ENCODE measurements at regions not wholly inside any gene's neighbourhood (a gene's known extent, or its start where the extent isn't known, plus 50 kb on each side); places are given as distances from the start of the nearest gene placed in this dataset.

DNA sequence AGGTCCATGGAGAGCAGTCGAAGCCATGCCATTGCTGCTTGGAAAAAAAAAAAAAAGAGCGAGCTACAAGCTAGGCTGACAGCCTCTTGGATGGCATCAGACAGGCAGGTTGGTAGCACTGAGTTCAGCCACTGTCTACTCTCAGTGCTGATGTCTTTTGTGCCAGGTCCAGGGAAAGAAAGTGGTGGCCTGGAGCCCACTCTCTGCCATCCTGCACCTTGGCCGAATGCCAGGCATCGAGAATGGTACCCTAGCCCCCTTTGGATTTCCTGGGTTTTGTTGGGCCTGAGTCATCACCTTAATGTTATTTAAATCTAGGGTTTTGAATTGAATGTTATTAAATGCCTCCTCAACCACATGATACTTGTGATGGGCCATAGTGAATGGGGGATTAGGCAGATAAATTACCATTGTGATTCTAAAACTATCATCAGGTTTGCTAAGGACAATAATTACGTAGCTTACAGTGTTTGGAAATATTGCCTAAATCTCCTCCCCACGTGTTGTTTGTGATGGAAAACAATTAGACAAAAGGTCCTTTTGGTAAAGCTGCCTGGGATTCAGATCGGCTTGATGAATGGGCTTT lies 195.7 kb upstream of the GPR26 start:
- H3K4me2 ChIP-seq = no peak overlapping the region
- ATAC-seq = no peak

DNA sequence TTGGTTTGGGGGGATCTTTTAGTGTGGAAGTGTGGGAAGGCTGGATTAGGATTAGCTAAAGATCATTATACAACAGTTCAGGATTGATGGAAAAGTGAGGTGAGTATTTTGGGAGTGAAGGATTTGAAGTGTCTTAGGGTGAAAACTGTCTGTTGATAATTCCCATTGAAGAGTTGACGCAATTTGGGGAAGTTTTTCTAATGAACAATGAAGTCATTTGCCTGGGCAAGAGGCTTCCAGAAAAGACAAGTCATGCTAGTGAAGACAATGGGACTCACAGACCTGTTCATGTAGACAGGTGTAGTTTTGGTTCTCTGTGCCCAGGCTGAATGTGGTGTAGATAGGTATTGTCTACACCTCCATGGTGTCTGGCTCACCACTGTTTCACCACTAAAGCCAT lies 194.3 kb upstream of the GPR26 start:
- WGBS (ENCODE audit: missing lambda C conversion rate) = 44% methylated on average over 1 of the region's 1 CpG
- POLR2A ChIA-PET = no interaction called here
- no peak for ATAC-seq
- Histone ChIP-seq H3K4me3 (no peak overlapping the region), H3K4me2 (no peak overlapping the region), H3K4me1 (no peaks in the 10 kb centered on the region), H3K27ac (no peak overlapping the region), H3K9me3 (no peaks in the 10 kb centered on the region)
- no peak for FAIRE-seq
- CTCF ChIA-PET = no interaction called here
- no peak for DNase-seq (ENCODE audit: low read depth in 1 of 2, low spot score in 1 of 2)
- TF ChIP-seq, protein P1, sequence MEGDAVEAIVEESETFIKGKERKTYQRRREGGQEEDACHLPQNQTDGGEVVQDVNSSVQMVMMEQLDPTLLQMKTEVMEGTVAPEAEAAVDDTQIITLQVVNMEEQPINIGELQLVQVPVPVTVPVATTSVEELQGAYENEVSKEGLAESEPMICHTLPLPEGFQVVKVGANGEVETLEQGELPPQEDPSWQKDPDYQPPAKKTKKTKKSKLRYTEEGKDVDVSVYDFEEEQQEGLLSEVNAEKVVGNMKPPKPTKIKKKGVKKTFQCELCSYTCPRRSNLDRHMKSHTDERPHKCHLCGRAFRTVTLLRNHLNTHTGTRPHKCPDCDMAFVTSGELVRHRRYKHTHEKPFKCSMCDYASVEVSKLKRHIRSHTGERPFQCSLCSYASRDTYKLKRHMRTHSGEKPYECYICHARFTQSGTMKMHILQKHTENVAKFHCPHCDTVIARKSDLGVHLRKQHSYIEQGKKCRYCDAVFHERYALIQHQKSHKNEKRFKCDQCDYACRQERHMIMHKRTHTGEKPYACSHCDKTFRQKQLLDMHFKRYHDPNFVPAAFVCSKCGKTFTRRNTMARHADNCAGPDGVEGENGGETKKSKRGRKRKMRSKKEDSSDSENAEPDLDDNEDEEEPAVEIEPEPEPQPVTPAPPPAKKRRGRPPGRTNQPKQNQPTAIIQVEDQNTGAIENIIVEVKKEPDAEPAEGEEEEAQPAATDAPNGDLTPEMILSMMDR (IDR thresholded peaks at IDR 0.05) = no peak
- TF ChIP-seq BHLHE40 (IDR thresholded peaks at IDR 0.05; ENCODE audit: low read depth, low read length) (no peak), MYC (IDR thresholded peaks at IDR 0.05; ENCODE audit: borderline replicate concordance, low read length) (no peak), RFX5 (IDR thresholded peaks at IDR 0.05) (no peak), GATA3 (IDR thresholded peaks at IDR 0.05; ENCODE audit: borderline replicate concordance) (no peak), HDAC2 (IDR thresholded peaks at IDR 0.05) (no peak), SREBF2 (IDR thresholded peaks at IDR 0.05) (no peak), CEBPB (IDR thresholded peaks at IDR 0.05) (no peak), POLR2A (IDR thresholded peaks at IDR 0.05; ENCODE audit: low read length) (no peak), NR3C1 (IDR thresholded peaks at IDR 0.05) (no peak), RARB (CRISPR knock-in tag; IDR thresholded peaks at IDR 0.05) (no peak), MAZ (IDR thresholded peaks at IDR 0.05; ENCODE audit: borderline replicate concordance, low read depth, low read length) (no peak)
- TF ChIP-seq, protein P2, sequence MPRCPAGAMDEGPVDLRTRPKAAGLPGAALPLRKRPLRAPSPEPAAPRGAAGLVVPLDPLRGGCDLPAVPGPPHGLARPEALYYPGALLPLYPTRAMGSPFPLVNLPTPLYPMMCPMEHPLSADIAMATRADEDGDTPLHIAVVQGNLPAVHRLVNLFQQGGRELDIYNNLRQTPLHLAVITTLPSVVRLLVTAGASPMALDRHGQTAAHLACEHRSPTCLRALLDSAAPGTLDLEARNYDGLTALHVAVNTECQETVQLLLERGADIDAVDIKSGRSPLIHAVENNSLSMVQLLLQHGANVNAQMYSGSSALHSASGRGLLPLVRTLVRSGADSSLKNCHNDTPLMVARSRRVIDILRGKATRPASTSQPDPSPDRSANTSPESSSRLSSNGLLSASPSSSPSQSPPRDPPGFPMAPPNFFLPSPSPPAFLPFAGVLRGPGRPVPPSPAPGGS (IDR thresholded peaks at IDR 0.05) = no peak
- TF ChIP-seq, protein P3, sequence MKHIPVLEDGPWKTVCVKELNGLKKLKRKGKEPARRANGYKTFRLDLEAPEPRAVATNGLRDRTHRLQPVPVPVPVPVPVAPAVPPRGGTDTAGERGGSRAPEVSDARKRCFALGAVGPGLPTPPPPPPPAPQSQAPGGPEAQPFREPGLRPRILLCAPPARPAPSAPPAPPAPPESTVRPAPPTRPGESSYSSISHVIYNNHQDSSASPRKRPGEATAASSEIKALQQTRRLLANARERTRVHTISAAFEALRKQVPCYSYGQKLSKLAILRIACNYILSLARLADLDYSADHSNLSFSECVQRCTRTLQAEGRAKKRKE (CRISPR knock-in tag; IDR thresholded peaks at IDR 0.05; ENCODE audit: low read depth) = no peak

More for the DNA sequence above, 195.7 kb upstream of the GPR26 start:
- FAIRE-seq (no peak), DNase-seq (ENCODE audit: low read depth in 1 of 2, low spot score in 1 of 2) (no peak)
- Histone ChIP-seq H3K4me1 (no peaks in the 10 kb centered on the region), H3K9me3 (no peaks in the 10 kb centered on the region), H3K4me3 (no peak overlapping the region), H3K27ac (no peak overlapping the region)
- ChIA-PET CTCF (no interaction called here), POLR2A (no interaction called here)
- WGBS (ENCODE audit: missing lambda C conversion rate) = 24% methylated on average over 7 of the region's 7 CpGs
- TF ChIP-seq JUN (IDR thresholded peaks at IDR 0.05) (no peak), FOSL2 (IDR thresholded peaks at IDR 0.05) (no peak), FOSL2 (CRISPR knock-in tag; IDR thresholded peaks at IDR 0.05) (no peak), RAD21 (conservative IDR thresholded peaks at IDR 0.05 in 1 of 2, IDR thresholded peaks at IDR 0.05 in 1 of 2) (no peak), EHF (CRISPR knock-in tag; IDR thresholded peaks at IDR 0.05) (no peak), ZNF302 (CRISPR knock-in tag; IDR thresholded peaks at IDR 0.05) (no peak), RNF2 (IDR thresholded peaks at IDR 0.05; ENCODE audit: borderline replicate concordance, low read depth) (no peak), CEBPB (IDR thresholded peaks at IDR 0.05) (no peak), CHD2 (IDR thresholded peaks at IDR 0.05; ENCODE audit: low read length, partially characterized antibody) (no peak)
- TF ChIP-seq, protein P1 (IDR thresholded peaks at IDR 0.05) = no peak
- TF ChIP-seq, protein P4, sequence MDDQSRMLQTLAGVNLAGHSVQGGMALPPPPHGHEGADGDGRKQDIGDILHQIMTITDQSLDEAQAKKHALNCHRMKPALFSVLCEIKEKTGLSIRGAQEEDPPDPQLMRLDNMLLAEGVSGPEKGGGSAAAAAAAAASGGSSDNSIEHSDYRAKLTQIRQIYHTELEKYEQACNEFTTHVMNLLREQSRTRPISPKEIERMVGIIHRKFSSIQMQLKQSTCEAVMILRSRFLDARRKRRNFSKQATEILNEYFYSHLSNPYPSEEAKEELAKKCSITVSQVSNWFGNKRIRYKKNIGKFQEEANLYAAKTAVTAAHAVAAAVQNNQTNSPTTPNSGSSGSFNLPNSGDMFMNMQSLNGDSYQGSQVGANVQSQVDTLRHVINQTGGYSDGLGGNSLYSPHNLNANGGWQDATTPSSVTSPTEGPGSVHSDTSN (IDR thresholded peaks at IDR 0.05) = no peak
